ENCODE measurements at regions not wholly inside any gene's neighbourhood (a gene's known extent, or its start where the extent isn't known, plus 50 kb on each side); places are given as distances from the start of the nearest gene placed in this dataset.
"Not testable (repeated sequence)": the region's sequence is repeated elsewhere in the genome, so short reads cannot be mapped to it uniquely, and the experiment has no call there.

DNA sequence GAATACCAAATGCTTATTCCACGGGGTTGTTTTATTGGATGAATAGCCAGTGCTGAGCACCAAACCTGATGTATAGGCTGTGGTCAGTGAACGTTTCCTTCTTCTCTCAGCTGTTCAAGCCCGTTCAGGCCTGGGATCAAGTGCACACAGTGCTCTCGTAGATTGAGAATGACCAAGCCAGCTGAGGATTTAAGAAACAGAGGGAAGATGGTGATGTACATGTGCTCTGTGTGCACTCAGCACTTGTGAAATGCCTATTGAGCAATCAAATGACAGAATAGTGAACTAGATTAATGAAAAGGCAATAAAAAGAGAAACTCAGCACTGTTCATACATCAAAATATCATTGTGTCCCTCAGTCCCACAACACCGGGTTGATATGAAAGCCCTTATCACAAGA is 302.5 kb downstream of the BMPER start:
- DNase-seq (ENCODE audit: low spot score), result no peak

DNA sequence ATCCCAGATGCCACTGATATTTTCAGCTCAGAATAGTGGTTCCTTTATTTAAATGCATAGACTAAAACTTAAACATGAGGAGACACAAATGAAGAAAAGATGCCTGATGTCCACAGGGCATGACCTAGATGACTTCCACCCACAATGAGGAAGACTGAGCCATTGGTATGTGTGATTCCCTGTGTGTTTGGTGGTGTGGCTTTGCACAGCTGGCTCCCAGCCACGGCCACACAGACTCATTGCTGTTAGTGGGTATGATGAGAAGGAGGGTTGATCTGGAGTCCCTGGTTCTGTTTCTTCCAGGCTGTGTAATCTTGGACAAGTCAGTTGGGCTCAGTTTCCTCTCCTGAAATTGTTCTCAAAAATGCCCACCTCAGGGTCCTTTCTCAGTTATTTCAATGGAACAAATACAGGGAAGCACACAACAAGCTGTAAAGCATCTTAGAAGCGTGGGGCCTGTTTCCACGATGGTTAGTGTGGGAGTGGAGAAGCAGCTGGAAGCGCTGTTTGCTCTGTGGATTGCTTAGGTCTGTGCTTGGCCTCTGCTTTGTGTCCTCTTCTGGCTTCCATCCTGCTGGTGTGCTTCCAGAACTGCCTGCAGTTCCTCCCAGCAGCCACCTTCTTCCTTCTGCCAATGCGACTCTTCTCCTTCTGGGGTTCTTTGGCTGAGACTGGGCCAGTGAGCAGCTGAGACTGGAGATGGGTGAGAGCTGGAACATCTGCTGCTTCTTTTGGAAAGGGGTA is 303.7 kb downstream of the BMPER start:
- no peak for DNase-seq (ENCODE audit: low spot score)

DNA sequence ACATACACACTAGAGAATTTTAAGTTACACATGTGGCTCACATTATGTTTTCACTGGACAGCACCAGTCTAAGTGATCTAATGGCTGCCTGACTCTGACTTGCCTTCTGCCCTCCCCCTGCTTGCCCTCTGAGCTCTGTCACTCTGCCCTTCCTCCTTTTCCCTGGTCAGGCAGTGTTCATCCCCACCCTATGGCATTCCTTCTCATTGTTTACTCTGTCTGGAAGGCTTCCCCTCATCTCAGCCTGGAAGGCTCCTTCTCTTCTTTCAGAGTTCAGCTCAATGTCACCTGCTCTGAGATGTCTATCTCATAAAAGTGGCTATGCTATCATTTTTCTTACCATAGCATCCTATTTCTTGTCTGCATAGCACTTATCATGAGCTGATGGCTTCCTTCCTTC is 305.7 kb downstream of the BMPER start:
- DNase-seq (ENCODE audit: low spot score), result no peak

DNA sequence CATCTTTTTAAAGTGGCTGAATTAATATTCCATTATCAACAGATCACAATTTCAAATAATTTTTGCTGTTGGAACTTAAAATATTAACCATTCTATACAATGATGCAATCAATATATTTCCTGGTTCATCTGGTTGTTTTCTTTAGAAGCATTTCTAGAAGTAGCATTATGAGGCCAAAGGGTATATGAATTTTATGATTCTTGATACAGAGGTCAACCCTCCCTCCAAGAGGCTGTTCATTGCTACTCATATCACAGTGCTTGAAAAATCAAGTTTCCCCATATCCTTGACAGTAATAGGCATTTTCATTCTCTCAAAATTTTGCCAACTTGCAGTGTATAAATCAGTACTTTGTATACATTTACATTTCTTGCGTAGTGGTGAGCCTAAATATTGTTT is 312.6 kb downstream of the BMPER start:
- DNase-seq (ENCODE audit: low spot score), result no peak

DNA sequence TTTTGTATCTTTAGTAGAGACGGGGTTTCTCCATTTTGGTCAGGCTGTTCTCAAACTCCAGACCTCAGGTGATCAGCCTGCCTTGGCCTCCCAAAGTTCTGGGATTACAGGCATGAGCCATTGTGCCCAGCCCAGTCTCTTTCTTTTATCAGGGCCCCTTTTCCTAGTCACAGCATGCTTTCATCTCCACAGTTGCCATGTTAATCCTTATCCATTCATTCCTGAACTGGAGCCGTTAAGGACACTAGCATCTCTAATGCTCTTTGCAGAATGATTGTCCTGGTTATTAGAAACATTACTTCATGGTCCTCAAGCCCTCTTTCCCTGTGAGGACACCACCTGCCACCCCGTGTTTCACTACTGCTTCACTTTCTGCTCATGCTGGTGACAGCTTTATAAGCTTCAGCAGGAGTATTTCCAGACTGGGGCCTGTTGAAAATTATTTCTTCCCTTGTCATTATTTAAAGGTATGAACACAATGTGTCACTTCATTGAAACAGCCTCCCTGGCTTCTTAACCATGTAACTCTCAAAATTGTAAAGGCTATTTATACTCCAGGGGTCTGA is 313.9 kb downstream of the BMPER start:
- no peak for DNase-seq (ENCODE audit: low spot score)

DNA sequence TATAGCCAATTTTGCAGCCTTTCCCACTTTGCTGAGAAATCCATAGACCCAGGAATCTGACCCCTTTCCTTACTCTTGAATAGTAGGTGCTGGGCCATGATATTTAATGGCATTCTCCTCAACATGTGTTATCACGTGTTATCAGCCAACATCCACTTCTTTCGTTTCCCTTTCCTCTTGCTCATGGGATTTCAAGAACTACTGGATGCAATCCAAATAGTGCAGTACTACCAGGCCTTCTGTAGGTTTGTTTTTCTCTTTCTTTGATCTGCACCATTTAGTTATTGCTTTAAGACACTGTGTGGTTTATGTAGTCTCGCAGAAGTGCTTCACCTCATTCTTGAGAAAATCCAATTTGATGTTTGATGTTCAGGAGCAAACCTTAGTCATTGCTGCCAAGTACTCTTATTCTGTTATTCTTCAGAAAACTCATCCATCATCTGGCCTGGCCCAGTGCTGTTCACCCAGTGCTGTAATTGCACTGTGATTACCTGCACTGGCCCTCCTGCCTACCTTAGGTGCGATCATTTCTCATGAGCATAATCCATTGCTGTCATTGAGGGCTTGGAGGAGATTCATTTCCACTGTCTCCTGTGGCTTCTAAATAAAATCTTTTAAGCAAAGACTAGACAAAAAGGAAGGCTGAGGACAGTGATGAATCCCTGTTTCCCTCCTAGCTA is 315.3 kb downstream of the BMPER start:
- DNase-seq (ENCODE audit: low spot score), result no peak

DNA sequence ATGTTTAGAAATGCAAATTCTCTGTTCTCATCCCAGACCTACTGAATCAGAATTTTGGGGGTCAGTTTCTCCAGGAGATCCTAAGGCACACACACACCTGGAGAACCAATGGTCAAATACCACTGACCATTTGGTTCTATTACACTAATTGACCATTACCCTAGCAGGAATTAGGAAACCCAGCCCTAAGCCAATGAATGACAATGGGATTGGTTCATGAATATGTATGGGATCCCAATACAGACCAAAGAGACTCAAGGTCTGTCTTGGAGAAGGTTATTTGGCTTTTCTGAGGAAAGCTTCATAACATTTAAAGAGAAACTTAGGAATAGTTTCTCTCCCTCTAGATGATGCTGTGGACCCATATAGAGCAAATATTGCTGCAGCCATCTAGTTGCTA is 317.0 kb downstream of the BMPER start:
- no peak for DNase-seq (ENCODE audit: low spot score)

DNA sequence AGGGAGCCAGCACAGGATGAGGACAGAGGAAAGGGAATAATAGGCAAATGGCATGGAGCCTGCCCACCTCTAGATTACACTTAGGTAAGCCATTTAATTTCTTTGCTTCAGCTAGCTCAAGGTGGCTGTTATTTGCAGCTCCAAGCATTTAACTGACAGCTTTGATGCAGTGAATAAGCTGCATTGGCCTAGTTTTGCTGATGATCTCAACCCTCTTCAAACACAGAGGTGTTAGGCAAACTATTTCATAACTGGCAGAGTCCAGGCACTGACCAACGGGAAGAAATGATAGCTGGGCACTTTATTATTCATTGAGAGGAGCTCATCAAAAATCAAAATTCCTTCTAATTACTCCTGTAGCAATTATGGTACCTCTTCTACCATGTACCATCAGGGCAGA is 317.4 kb downstream of the BMPER start:
- no peak for DNase-seq (ENCODE audit: low spot score)

DNA sequence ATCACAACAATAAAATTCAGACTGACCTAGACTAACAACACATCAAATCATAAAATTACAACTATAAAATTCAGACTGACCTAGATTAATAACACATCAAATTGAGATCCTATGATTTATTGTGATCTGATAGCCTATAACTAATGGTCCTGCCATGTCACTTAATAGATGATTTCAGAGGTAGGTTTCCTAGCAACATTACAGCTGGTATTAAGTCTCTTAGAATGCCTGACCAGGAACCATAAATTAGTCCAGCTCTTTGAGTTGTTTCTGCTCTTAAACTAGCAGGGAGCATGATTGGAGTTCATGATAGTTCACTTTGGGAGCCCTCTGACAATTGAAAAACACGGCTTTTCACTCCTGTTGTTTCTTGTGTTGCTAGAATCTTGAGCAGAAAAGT is 318.9 kb downstream of the BMPER start:
- DNase-seq (ENCODE audit: low spot score), result no peak

DNA sequence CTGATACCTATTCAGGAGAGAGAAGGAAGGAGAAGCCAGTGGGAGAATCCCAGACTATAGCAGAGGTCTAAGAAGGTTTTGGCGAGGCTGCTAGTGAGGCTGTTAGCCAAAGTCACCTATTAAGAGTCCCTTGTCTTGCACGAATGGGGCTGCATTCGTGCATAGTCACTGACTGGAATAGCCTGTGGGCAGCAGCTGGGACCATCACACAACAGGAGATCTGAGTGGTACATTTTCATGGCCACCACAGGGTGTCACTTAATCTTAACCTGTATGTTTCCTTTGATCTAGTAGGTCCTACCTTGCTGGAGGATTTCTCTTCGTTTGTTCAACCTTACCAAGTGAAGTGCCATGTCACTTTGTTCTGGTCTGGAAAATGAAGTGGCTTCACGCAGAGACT is 319.9 kb downstream of the BMPER start:
- no peak for DNase-seq (ENCODE audit: low spot score)

DNA sequence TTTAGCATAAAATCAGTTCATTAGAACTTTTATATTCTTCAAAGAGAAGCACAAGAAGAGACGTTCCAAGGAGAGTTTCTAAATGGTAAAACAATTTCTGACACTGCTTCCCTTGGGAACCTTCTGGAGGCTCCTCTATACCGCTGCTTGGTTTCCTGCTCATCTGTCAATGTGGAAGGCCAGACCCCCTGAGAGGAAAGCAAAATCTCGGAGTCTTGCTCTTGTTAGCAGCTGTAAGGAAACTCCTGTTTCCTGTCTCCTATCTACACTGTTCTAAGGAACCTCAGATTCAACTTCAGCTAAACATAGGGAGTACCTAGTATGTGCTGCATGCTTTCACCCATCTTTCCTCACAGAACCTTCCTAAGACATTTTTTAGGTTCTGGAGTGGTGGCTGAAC is 322.2 kb downstream of the BMPER start:
- peak; percentile 28 for DNase-seq (ENCODE audit: low spot score)

DNA sequence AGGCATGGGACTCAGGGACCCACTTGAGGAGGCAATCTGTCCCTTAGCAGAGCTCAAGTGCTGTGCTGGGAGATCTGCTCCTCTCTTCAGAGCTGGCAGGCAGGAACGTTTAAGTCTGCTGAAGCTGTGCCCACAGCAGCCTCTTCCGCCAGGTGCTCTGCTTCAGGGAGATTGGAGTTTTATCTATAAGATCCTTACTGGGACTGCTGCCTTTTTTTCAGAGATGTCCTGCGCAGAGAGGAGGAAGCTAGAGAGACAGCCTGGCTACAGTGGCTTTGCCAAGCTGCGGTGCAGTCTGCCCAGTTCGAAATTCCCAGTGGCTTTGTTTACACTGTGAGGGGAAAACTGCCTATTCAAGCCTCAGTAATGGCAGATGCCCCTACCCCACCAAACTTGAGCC is 329.8 kb downstream of the BMPER start:
- not testable (repeated sequence) for DNase-seq (ENCODE audit: low spot score)

DNA sequence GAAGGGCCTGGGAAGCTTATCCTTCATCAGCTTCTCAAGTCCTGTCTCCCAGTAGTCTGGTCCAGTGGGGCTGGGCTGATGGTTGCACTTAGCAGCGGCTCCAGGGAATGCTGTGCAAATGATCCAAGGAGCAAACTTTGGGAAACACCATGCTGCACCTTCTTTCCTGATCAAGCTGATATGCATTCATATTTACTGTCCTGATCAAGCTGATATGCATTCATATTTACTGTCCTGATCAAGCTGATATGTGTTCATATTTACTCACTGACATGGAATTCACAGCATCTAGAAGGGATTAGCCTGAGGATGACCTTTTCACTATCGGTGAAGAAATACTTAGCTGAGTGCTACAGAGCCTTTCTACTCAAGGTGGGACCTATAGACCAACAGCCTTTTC is 330.7 kb downstream of the BMPER start:
- no peak for DNase-seq (ENCODE audit: low spot score)

DNA sequence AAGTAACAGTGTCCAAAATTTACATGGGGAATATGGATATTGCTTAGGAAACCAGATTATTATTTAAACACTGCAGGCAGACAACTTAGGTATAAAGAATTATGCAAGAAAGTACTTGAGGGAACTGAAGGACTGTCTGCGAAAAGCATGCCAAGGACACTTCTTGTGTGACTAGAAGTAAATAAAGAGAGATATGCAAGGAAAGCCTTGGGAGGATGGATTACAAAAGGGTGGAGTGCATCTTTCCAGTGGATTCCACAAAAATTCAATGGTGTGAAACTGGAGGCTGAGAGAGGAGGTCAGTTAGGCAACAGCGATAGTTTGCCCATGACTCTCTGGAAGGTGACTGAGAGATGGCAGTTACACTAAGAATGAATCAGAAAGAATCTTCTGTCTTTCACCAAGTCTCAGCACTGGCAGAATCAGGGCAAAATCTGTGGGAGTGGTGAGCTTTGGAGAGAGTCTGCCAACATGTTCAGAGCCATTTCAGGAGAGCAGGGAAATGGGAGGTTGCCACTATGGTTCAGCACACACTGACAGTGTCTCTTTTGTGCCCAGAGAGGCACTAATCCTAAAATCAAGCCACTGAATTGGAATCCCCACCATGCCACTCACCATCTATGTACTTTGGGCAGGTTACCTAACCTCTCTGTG is 331.6 kb downstream of the BMPER start:
- DNase-seq (ENCODE audit: low spot score), result no peak

DNA sequence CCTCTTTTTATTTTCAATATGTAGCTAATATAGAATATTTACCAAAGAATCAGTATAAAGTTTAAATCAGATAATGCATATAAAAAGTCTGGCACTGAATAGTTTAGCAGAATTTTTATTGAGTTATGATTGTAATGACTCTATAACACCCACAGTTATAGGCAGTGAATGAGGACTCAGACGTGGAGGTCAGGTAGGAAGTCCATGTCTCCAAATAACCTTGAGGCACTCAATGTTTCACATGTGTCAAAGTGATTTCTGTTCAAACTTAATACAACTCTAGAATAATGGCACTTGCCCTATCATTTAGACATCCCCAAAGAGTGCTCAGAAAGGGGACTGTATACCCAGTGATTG is 332.1 kb downstream of the BMPER start:
- DNase-seq (ENCODE audit: low spot score), result no peak

DNA sequence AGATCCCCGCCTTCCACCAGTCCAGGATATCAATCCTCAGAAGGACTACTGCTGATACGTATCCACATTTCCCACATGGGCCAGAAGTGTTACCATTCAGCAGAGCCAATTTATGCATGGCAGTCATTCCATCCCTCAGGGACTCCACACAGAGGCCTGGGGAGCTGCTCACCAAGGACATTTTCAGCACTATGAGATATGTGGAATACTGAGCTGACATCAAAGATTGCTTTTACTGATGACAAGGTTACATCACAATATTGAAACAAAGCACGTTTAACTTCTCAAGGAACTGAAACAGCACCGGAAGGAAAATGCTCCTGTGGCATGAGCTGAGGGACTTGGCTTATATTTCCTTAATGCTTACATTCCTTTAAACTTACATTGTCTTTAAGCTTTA is 335.1 kb downstream of the BMPER start:
- no peak for DNase-seq (ENCODE audit: low spot score)

DNA sequence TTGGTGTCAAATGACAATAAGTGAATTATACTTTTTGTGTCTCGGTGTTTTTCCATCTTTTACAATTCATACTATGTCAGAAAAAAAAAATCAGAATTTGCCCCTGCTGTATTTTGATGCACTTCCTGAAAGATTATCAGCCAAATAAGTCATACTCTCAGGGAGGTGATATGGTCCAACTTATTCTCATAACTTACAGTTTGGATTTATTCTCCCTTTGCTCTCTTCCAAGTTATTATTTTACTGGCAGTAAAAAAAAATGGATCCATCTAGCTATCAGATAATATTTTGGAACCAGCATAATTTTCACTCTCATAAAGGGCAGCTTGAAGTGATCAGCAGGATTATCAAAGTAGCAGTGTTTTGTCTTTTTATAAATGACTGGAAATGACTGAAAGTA is 337.1 kb downstream of the BMPER start:
- no peak for DNase-seq (ENCODE audit: low spot score)

DNA sequence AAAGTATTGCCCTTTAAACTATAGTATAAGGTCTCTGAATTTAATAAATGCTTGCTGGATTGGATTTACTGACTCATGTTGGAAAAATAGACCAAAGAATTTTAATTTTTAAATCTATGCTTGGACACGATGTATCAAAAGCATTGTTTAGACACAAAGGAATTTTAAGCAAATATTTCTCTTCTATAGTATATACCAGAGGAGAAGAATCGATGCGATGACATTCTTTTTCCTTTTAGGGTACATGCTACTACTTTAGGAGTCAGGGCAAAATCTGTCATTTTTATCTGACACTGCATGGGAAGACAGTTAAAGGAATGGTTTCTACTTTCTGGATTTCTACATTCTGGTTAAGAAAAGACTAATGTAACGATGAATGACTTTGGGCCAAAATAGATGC is 339.9 kb downstream of the BMPER start:
- DNase-seq (ENCODE audit: low spot score), result no peak

DNA sequence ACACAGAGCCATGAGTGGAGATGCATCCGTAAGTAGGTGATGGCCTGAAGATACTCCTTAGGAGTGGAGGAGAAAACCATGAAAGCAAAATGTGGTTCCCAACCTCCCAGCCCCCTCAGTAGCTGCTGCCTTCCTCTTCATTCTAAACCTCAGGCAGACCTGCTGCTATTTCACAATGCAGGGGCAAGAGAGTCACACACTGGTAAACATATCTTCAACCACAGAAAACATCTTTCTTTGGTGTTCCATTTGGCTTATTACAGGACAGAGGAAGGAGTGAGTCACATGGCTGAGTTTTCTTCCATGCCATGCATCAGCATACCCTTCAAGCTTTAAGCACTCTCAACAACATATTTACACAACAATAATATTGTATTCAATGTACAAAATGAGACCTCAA is 342.1 kb downstream of the BMPER start:
- DNase-seq (ENCODE audit: low spot score), result peak; percentile 36

DNA sequence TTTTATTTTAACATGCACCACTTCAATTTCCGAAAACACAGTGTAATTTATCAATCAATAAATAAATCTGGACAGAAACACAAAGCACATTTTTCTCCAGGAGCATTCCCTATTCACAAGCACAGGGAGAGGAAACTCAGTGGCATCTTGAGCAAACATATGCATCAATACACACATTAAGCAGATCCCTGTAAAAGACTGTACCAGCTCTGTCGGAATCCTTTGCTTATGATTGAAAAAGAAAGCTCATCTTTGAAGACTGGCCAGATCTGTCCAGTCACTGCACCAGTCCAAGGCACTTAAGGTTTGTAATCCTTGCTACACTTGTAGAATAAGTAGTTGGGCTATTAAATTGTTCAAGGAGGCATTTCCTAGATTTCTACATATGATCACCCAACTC is 343.9 kb downstream of the BMPER start:
- DNase-seq (ENCODE audit: low spot score), result no peak

DNA sequence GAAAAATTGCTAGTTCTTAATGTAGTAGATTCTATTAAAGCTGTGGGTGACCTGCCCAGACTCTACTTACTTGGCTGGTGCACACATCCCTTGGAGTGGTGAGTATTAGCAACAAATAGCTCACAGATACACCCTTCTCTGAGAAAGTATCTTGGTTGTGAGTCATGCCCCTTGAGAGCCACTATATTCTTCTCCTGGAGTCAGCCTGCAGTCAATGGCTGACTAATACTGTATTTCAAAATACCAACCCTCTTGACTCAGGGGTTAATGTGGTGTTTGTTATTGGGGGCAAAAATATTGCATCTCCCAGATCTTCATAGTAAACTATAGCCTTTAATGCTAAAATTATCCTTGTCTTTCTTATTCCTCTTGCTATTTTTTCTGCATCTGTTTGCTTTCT is 354.9 kb downstream of the BMPER start:
- peak; percentile 86 for DNase-seq (ENCODE audit: low spot score)

DNA sequence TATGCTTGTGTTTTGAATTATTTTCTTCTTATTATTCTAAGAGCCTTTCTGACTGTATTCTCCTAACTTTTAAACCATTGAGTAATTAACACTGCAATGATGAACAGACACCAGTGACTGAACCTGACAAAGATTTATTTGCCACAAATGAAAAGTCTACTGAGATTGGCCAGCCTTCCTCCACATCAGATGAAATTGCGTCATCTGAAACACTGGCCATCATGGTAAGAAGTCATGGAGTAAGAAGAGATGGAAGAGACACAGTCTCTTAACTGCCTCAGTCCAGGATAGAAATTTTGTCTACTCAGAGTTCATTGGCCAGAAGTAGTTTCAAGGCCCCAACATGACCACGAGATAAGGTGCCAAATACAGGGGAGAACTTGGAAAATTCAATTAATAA is 357.8 kb downstream of the BMPER start:
- no peak for DNase-seq (ENCODE audit: low spot score)

DNA sequence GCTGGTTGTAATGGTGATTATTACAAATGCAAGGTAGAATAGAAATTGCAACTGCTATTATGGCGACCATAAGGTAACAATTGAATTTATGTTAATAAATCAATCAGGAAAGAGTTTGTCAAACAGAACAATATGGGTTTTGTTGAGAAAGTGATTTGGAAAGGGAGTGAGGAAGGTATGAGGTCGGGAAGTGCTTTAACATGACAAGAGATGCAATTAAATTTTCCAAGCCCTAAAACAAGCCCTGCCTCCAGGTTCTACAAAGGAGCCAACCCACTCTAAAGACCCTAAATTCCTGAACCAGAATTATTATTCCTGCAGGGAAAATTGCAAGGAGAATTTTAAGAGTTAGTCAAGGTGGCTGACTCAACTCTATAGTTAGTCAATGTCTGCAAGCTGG is 363.7 kb downstream of the BMPER start:
- no peak for DNase-seq (ENCODE audit: low spot score)
